ENCODE measurements at regions not wholly inside any gene's neighbourhood (a gene's known extent, or its start where the extent isn't known, plus 50 kb on each side); places are given as distances from the start of the nearest gene placed in this dataset.

DNA sequence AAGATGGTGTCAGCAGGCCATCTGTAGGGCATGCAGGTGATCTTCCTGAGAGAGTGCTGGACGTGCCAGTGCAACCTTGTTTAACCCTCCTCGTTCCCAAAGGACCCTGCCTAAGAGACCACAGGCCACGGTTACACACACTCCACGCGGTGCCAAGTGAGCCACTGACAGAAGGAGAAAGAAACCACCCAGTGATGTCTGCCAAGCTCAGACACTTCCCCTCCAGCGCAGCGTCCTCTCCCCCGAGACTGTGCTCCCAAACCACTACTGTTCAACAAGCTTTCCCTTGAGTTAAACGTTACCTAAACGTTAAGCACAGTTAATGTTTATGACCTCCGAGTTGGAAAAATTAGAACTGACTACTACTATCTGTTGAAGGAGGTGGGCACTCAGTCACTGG is 119.1 kb upstream of the NCK2 start:
- no peaks in the 10 kb centered on the region for H3K4me1 ChIP-seq (ENCODE audit: control insufficient read depth, insufficient read depth, low read length, unreplicated experiment)
- H3K79me2 ChIP-seq (ENCODE audit: control insufficient read depth, insufficient read depth, low read length, unreplicated experiment): no peaks in the 10 kb centered on the region
- H3K36me3 ChIP-seq (ENCODE audit: insufficient read depth, low read length): no peaks in the 10 kb centered on the region
- peaks cover 91% of the 10 kb centered on the region for H3K27me3 ChIP-seq (ENCODE audit: insufficient read depth, low read length)
- H2AFZ ChIP-seq (ENCODE audit: low read length, unreplicated experiment): no peak overlapping the region
- no peak overlapping the region for H3K27ac ChIP-seq (ENCODE audit: low read depth, low read length)
- H3K4me3 ChIP-seq (ENCODE audit: low read depth, low read length): no peak overlapping the region

DNA sequence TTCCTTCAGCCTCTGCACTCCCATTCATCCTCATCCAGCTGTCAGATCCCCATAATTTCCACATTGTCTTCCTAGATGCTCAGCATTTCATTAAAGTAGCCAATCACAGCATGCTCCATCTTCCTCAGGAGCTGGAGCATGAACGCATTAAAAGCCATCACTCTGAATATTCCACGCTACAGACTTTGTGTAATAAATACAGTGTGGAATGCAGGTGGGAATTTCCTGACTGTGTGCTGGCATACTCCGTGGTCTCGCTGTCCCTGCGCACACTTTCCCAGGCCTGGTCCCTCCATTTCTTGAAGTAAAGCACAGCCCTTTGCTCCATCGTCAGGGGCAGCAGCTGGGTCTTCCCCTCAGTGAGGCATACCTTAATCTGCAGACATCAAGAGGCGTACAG is 123.7 kb upstream of the NCK2 start:
- Histone ChIP-seq H3K79me2 (ENCODE audit: control insufficient read depth, insufficient read depth, low read length, unreplicated experiment) (no peaks in the 10 kb centered on the region), H3K27me3 (ENCODE audit: insufficient read depth, low read length) (peaks cover 88% of the 10 kb centered on the region), H3K27ac (ENCODE audit: low read depth, low read length) (no peak overlapping the region), H3K4me1 (ENCODE audit: control insufficient read depth, insufficient read depth, low read length, unreplicated experiment) (no peaks in the 10 kb centered on the region), H3K36me3 (ENCODE audit: insufficient read depth, low read length) (no peaks in the 10 kb centered on the region), H3K4me3 (ENCODE audit: low read depth, low read length) (no peak overlapping the region), H2AFZ (ENCODE audit: low read length, unreplicated experiment) (no peak overlapping the region)

DNA sequence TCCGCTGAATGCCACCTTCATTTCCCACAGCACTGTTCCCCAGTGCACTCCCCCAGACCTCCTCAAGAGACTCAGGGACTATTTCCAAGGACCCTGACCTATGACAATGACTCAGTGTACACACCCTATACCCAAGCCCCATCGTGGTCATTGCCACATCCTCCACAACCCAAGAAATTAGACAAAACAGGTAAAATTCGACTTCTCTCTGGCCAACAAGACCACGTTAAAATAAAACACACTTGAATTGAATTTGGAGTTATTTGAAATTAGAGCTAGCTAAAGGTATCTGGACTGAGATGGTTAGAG is 126.4 kb upstream of the NCK2 start:
- Histone ChIP-seq H3K4me3 (ENCODE audit: low read depth, low read length) (no peak overlapping the region), H3K27me3 (ENCODE audit: insufficient read depth, low read length) (peaks cover 71% of the 10 kb centered on the region), H3K79me2 (ENCODE audit: control insufficient read depth, insufficient read depth, low read length, unreplicated experiment) (no peaks in the 10 kb centered on the region), H3K36me3 (ENCODE audit: insufficient read depth, low read length) (no peaks in the 10 kb centered on the region), H3K27ac (ENCODE audit: low read depth, low read length) (no peak overlapping the region), H3K4me1 (ENCODE audit: control insufficient read depth, insufficient read depth, low read length, unreplicated experiment) (no peaks in the 10 kb centered on the region), H2AFZ (ENCODE audit: low read length, unreplicated experiment) (no peak overlapping the region)

DNA sequence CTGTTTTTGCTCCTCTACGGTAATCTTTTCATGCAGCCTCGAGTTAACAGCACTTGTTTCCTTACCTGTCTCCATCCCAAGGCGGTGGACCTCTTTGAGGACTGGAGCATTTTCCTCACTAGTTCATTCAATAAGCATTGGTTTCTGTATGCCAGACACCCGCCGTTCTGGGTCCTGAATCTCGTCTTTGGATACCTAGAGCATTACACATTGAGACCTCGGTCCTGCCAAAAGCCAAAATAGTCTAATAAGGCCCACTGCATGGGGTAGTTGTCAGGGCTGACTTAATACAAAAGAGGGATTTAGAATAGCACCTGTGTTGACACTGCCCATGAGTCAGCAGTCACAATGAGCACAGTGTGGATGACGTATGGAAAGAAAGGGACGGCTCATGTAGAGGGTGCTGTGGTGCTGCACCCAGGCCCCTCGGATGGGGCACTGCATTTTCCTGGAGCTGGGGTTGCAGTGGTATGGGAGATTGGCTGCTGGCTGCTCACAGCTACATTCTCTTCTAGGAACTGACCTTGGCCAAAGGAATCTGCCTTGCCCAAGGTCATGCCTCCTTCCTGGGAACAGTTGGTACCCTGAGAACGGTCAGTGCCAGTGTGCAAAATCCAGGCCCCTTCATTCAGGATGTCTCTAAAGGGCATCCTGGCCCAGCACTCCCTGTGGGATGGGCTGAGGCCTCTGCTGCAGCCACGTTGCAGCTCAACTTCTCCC is 126.9 kb upstream of the NCK2 start:
- no peaks in the 10 kb centered on the region for H3K79me2 ChIP-seq (ENCODE audit: control insufficient read depth, insufficient read depth, low read length, unreplicated experiment)
- no peak overlapping the region for H3K27ac ChIP-seq (ENCODE audit: low read depth, low read length)
- H3K4me3 ChIP-seq (ENCODE audit: low read depth, low read length): no peak overlapping the region
- H3K27me3 ChIP-seq (ENCODE audit: insufficient read depth, low read length): peaks cover 71% of the 10 kb centered on the region
- no peaks in the 10 kb centered on the region for H3K36me3 ChIP-seq (ENCODE audit: insufficient read depth, low read length)
- no peak overlapping the region for H2AFZ ChIP-seq (ENCODE audit: low read length, unreplicated experiment)
- no peaks in the 10 kb centered on the region for H3K4me1 ChIP-seq (ENCODE audit: control insufficient read depth, insufficient read depth, low read length, unreplicated experiment)

DNA sequence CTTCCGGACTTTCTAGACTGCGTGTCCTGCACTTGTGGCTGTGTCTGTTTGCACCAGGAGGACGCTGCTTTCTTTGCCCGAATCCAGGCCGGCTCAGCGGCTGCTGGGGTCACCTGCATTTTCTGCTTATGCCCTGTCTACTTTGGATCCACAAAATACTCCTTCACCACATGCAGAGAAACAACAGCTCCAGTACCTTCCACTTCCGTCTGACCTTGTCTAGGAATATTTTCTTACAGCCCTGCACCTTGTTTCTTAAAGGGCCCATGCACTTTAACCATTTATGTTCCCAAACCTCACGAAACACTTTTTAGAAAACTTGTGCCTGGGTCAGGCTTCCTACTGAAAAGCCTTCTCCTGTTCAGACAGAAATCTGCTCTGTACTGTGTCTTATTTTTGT is 129.4 kb upstream of the NCK2 start:
- H3K79me2 ChIP-seq (ENCODE audit: control insufficient read depth, insufficient read depth, low read length, unreplicated experiment): no peaks in the 10 kb centered on the region
- peaks cover 48% of the 10 kb centered on the region for H3K27me3 ChIP-seq (ENCODE audit: insufficient read depth, low read length)
- H3K27ac ChIP-seq (ENCODE audit: low read depth, low read length): no peak overlapping the region
- no peak overlapping the region for H2AFZ ChIP-seq (ENCODE audit: low read length, unreplicated experiment)
- H3K4me1 ChIP-seq (ENCODE audit: control insufficient read depth, insufficient read depth, low read length, unreplicated experiment): no peaks in the 10 kb centered on the region
- H3K36me3 ChIP-seq (ENCODE audit: insufficient read depth, low read length): no peaks in the 10 kb centered on the region
- no peak overlapping the region for H3K4me3 ChIP-seq (ENCODE audit: low read depth, low read length)

DNA sequence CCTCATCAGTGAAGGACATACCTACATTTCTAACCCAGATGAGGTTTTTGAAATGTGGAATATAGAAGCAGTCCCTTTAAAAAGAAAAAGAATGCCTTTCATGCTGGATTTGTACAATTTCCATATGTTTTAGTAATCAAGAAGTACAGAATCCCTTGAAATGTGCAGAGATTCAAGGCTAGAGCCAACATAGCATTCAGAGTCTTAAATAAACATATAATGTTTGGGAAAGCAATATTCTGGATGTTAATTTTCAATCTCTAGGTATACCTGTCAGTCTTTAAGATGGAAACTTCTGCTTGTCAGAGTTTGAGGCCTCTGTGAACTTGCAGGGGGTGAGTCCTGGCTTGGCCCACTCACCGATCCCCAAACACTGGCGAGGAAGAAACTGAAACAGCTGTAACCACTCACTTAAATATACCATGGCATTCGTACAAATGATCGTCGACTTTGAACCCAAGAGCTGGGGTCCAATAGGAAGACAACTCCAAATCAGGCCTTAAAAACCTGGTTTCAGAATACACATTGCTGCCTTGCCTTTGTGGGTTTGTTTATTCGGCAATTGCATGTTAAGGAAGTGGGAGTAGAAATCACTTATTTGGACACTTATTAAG is 132.8 kb upstream of the NCK2 start:
- H3K36me3 ChIP-seq (ENCODE audit: insufficient read depth, low read length): no peaks in the 10 kb centered on the region
- H3K27me3 ChIP-seq (ENCODE audit: insufficient read depth, low read length): peaks cover 15% of the 10 kb centered on the region; the same call in 1 of the 2 replicates
- H3K79me2 ChIP-seq (ENCODE audit: control insufficient read depth, insufficient read depth, low read length, unreplicated experiment): no peaks in the 10 kb centered on the region
- H3K4me3 ChIP-seq (ENCODE audit: low read depth, low read length): no peak overlapping the region
- no peak overlapping the region for H3K27ac ChIP-seq (ENCODE audit: low read depth, low read length)
- H3K4me1 ChIP-seq (ENCODE audit: control insufficient read depth, insufficient read depth, low read length, unreplicated experiment): no peaks in the 10 kb centered on the region
- no peak overlapping the region for H2AFZ ChIP-seq (ENCODE audit: low read length, unreplicated experiment)

DNA sequence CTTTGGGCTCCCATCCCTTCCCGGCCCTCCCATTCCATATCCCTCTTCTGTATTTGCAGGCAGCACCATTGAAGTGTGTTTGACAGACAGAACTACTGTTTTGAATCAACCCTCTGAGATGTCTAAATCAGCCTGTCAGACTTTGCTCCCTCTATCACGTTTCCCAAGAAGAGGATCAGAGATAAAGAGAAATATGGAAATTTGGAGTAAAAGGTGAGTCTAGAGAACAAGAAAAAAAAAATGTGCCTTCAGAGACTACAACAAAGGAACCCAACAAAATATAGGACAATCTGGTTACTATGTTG is 133.4 kb upstream of the NCK2 start:
- H3K27ac ChIP-seq (ENCODE audit: low read depth, low read length): no peak overlapping the region
- no peaks in the 10 kb centered on the region for H3K4me1 ChIP-seq (ENCODE audit: control insufficient read depth, insufficient read depth, low read length, unreplicated experiment)
- no peak overlapping the region for H2AFZ ChIP-seq (ENCODE audit: low read length, unreplicated experiment)
- no peak overlapping the region for H3K4me3 ChIP-seq (ENCODE audit: low read depth, low read length)
- no peaks in the 10 kb centered on the region for H3K36me3 ChIP-seq (ENCODE audit: insufficient read depth, low read length)
- H3K79me2 ChIP-seq (ENCODE audit: control insufficient read depth, insufficient read depth, low read length, unreplicated experiment): no peaks in the 10 kb centered on the region
- H3K27me3 ChIP-seq (ENCODE audit: insufficient read depth, low read length): peaks cover 12% of the 10 kb centered on the region; the same call in 1 of the 2 replicates

DNA sequence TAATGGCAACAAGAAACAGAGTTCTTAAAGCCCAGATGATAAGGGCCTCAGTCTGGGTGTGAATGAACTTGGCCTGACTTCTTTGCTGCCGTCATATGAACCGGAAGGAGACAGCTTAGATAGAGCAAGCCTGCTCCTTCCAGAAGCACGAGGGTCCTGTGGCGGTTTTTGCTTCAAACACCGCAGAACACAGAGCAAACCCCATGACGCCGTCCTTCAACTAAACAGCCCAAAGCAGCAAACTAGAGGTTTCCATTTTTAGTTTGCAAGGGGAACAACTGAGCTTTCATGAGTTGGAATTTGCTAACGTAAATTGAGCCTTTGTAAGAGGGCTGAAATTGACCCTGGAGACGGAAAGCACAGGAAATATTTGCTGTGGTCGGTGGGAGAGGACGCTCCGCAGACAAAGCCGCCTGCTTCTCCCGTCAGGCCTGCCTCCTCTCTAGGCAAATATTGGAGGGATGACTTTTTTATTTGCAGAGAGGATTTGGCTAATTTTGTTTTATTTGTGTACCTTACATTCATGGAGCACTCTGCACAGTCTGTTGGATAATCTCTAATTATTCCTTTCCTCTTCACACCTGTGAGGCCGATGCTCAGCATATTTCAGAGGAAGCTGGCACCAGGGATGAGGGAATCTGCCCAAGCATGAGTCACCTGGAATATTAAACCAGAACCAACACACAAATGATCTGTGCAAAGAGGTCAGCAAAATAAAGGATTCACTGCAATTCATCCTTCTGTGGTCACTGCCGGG is 134.0 kb upstream of the NCK2 start:
- H3K27me3 ChIP-seq (ENCODE audit: insufficient read depth, low read length): peaks cover 6% of the 10 kb centered on the region; the same call in 1 of the 2 replicates
- H3K4me1 ChIP-seq (ENCODE audit: control insufficient read depth, insufficient read depth, low read length, unreplicated experiment): no peaks in the 10 kb centered on the region
- no peak overlapping the region for H3K4me3 ChIP-seq (ENCODE audit: low read depth, low read length)
- H3K27ac ChIP-seq (ENCODE audit: low read depth, low read length): no peak overlapping the region
- H3K79me2 ChIP-seq (ENCODE audit: control insufficient read depth, insufficient read depth, low read length, unreplicated experiment): no peaks in the 10 kb centered on the region
- H3K36me3 ChIP-seq (ENCODE audit: insufficient read depth, low read length): no peaks in the 10 kb centered on the region
- H2AFZ ChIP-seq (ENCODE audit: low read length, unreplicated experiment): no peak overlapping the region

DNA sequence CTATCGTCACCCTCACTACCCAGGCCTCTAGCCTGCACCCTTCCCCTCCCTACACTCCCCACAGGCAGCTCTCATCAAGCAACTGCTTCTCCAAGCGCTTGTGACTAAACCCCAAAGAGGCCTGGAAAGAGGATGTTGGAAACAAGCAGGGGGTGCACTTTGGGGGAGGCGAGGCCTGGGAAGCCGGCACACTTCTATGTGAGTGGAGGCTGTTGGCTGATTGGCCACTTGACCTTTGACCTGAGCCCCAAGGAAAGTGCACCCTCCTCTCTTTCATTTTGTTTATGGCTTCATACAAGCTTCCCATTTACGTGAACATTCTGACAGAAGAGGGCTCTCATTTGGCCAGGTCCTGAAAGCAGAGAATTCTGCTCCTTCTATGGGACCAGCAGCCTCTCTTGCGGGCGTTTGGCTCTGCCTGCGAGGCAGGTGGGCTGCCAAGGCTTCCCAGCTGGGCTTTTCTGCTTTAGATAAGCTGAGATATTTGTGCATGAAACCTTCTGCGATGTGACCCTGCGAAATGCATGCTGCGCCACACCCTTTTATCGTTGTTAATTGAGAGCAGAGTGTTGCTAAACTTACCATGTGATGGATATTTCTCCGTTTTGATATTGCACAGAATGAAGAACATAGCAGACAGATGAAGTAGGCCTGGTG is 134.8 kb upstream of the NCK2 start:
- H2AFZ ChIP-seq (ENCODE audit: low read length, unreplicated experiment): no peak overlapping the region
- no peak overlapping the region for H3K27ac ChIP-seq (ENCODE audit: low read depth, low read length)
- H3K36me3 ChIP-seq (ENCODE audit: insufficient read depth, low read length): no peaks in the 10 kb centered on the region
- no peaks in the 10 kb centered on the region for H3K4me1 ChIP-seq (ENCODE audit: control insufficient read depth, insufficient read depth, low read length, unreplicated experiment)
- no peak overlapping the region for H3K4me3 ChIP-seq (ENCODE audit: low read depth, low read length)
- H3K79me2 ChIP-seq (ENCODE audit: control insufficient read depth, insufficient read depth, low read length, unreplicated experiment): no peaks in the 10 kb centered on the region
- no peaks in the 10 kb centered on the region; the same call in none of the 2 replicates for H3K27me3 ChIP-seq (ENCODE audit: insufficient read depth, low read length)

DNA sequence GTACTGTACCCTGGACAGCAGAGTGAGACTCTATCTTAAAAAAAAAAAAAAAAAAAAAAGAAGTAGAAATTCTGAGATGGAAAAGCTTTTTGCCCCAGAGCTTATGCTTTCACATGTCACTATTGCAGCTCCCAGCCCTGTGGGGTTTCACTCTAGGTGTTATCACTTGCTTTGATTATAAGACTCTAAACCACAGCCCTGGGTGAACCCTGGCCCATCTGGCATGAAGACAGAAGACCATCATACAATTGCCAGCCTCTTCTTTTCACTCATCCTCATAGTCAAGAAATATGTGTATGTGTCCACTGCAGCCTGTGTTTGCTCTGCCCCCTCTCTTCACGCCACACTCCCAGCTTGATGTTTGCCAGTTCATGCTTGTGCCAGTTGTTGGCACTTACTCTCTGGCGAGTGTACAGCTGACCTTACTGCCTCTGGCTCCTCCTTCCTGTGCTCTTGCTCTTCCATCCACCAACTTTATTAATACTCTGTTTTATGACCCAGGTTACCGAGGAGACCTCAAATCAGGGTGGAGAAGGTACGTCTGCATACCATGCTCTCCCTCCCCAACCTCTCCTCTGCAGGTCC is 136.7 kb upstream of the NCK2 start:
- no peak overlapping the region for H3K4me3 ChIP-seq (ENCODE audit: low read depth, low read length)
- no peaks in the 10 kb centered on the region for H3K4me1 ChIP-seq (ENCODE audit: control insufficient read depth, insufficient read depth, low read length, unreplicated experiment)
- H3K36me3 ChIP-seq (ENCODE audit: insufficient read depth, low read length): no peaks in the 10 kb centered on the region
- H3K79me2 ChIP-seq (ENCODE audit: control insufficient read depth, insufficient read depth, low read length, unreplicated experiment): no peaks in the 10 kb centered on the region
- no peak overlapping the region for H2AFZ ChIP-seq (ENCODE audit: low read length, unreplicated experiment)
- no peak overlapping the region for H3K27ac ChIP-seq (ENCODE audit: low read depth, low read length)
- H3K27me3 ChIP-seq (ENCODE audit: insufficient read depth, low read length): peaks cover 15% of the 10 kb centered on the region
